ENCODE measurements at regions not wholly inside any gene's neighbourhood (a gene's known extent, or its start where the extent isn't known, plus 50 kb on each side); places are given as distances from the start of the nearest gene placed in this dataset.

DNA sequence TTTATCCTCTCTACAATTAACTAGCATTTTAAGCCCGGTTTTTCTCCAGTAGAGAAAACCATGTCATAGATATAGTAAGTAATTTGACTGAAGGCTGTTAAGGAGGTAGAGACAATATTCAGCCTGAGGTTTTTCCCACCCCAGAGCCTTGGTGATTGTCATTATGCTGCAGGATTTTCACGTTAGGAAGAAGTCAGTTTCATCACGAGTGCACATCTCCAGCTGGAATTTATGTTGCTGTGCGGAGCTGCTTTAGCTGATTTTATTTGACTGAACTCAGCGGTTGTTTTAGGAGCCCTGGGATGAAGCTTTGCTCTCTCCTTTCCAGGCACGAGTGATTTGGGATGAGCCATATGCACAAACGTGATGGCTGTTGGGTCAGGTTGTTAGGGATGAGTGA, 271.3 kb upstream of the RGMA start:
- no peaks in the 10 kb centered on the region for H3K36me3 ChIP-seq (ENCODE audit: low read depth)
- DNase-seq (ENCODE audit: low spot score), result no peak
- peaks cover 13% of the 10 kb centered on the region for H3K27me3 ChIP-seq (ENCODE audit: insufficient read depth, poor library complexity, severe bottlenecking)
- H3K4me3 ChIP-seq (ENCODE audit: severe bottlenecking), result no peak overlapping the region
- ATAC-seq (ENCODE audit: low read depth), result no peak
- H3K27ac ChIP-seq (ENCODE audit: poor library complexity, severe bottlenecking), result no peak overlapping the region
- H3K9me3 ChIP-seq (ENCODE audit: severe bottlenecking), result no peaks in the 10 kb centered on the region
- TF ChIP-seq, protein P1, sequence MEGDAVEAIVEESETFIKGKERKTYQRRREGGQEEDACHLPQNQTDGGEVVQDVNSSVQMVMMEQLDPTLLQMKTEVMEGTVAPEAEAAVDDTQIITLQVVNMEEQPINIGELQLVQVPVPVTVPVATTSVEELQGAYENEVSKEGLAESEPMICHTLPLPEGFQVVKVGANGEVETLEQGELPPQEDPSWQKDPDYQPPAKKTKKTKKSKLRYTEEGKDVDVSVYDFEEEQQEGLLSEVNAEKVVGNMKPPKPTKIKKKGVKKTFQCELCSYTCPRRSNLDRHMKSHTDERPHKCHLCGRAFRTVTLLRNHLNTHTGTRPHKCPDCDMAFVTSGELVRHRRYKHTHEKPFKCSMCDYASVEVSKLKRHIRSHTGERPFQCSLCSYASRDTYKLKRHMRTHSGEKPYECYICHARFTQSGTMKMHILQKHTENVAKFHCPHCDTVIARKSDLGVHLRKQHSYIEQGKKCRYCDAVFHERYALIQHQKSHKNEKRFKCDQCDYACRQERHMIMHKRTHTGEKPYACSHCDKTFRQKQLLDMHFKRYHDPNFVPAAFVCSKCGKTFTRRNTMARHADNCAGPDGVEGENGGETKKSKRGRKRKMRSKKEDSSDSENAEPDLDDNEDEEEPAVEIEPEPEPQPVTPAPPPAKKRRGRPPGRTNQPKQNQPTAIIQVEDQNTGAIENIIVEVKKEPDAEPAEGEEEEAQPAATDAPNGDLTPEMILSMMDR (IDR thresholded peaks at IDR 0.05; ENCODE audit: poor library complexity, severe bottlenecking), result no peak
- H3K4me1 ChIP-seq (ENCODE audit: insufficient read depth, poor library complexity, severe bottlenecking), result no peaks in the 10 kb centered on the region

DNA sequence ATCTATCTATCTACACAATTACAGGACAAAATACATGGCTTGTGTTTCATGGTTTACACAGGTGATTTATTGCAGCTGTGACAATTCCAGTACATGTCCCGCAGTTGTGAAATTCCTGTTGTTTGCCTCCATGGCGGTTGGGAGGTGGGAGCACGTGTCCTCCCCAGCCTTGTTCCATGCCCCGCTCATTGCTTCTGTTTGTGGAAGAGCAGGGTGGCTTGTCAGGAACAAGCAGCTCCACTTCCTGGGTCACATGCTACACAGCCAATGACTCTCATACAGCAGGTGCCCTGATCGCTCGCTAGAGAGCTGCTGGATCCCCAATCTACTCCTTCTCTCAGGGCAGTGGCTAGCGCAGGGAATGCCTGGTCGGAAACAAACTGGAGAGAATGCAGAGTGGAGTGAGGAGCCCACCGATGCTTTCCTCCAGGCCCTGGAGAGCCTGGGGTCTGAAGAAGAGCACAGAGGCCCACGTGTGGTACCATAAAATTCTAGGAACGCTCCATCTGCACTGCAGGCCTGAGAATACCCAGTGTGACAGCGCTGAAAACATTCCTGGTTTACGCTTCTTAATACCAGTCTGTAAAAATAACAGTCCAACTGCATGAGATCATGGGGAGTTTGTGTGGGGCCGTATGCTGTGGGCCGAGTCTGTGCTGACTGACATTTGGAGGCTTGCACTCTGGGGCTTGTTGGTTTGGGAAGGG, 270.6 kb upstream of the RGMA start:
- Histone ChIP-seq H3K27ac (ENCODE audit: poor library complexity, severe bottlenecking) (no peak overlapping the region), H3K36me3 (ENCODE audit: low read depth) (no peaks in the 10 kb centered on the region), H3K4me1 (ENCODE audit: insufficient read depth, poor library complexity, severe bottlenecking) (no peaks in the 10 kb centered on the region), H3K9me3 (ENCODE audit: severe bottlenecking) (no peaks in the 10 kb centered on the region), H3K4me3 (ENCODE audit: severe bottlenecking) (no peak overlapping the region), H3K27me3 (ENCODE audit: insufficient read depth, poor library complexity, severe bottlenecking) (peaks cover 13% of the 10 kb centered on the region)
- TF ChIP-seq, protein P1 (IDR thresholded peaks at IDR 0.05; ENCODE audit: poor library complexity, severe bottlenecking), result no peak
- ATAC-seq (ENCODE audit: low read depth) (no peak), DNase-seq (ENCODE audit: low spot score) (no peak)

DNA sequence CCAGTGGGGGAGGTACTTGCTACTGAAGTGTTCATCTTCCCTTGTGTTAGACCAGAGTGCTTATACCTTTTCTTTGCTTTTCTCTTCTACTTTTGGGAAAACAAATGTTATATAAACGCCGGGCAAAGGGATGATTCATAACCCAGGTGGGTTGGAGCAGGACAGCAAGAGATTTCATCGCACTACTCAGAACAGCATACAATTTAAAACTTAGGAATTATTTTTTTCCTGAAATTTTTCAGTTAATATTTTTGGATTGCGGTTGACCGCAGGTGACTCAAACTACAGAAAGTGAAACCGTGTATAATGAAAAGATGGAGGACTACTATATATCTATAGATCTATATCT, 270.0 kb upstream of the RGMA start:
- Histone ChIP-seq H3K36me3 (ENCODE audit: low read depth) (no peaks in the 10 kb centered on the region), H3K27me3 (ENCODE audit: insufficient read depth, poor library complexity, severe bottlenecking) (peaks cover 13% of the 10 kb centered on the region), H3K4me3 (ENCODE audit: severe bottlenecking) (no peak overlapping the region), H3K27ac (ENCODE audit: poor library complexity, severe bottlenecking) (no peak overlapping the region), H3K9me3 (ENCODE audit: severe bottlenecking) (no peaks in the 10 kb centered on the region), H3K4me1 (ENCODE audit: insufficient read depth, poor library complexity, severe bottlenecking) (no peaks in the 10 kb centered on the region)
- ATAC-seq (ENCODE audit: low read depth) (peak; percentile 55), DNase-seq (ENCODE audit: low spot score) (no peak)
- TF ChIP-seq, protein P1 (IDR thresholded peaks at IDR 0.05; ENCODE audit: poor library complexity, severe bottlenecking), result no peak

DNA sequence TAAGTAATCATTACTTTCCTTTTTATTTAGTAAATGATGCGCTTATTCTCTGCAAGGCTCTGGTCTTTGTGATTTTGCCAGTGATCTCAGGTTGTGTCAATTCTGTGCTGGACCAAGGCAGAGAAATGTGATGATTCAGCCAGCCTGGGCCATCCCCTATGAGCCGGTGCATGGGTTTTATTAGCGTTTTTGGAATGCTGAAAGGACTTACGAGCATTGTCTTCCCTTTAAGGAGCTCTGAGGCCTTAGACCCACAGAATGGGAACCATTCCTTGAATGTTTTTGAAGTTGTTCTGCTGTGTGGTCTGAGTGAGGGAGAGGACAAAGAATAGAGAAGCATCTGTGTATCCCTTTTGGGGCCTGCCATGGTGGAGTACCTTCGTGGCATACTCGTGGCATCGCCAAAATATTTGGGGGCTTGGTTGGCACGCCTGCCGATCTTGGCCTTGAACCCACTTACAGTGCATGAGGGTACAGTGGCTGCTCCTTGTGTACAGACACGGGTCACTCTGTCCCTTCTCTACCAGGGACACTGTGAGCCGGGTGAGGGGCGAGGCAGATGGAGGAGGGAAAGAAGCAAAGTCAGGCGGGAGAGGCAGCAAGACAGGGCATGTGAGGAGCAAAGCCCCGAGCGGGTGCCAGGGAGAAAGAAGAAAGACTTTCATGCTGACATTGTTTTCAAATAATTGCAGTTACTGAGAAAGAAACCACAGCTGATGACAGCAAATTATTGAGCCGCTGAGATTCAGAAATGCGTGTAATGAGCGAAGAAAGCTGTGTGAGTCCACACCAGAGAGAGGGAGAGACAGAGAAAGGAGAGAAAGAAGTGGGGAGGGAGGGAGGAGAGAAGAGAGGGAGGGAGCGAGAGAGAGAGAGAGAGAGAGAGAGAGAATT, 269.4 kb upstream of the RGMA start:
- Histone ChIP-seq H3K27ac (ENCODE audit: poor library complexity, severe bottlenecking) (no peak overlapping the region), H3K27me3 (ENCODE audit: insufficient read depth, poor library complexity, severe bottlenecking) (peaks cover 13% of the 10 kb centered on the region), H3K36me3 (ENCODE audit: low read depth) (no peaks in the 10 kb centered on the region), H3K4me1 (ENCODE audit: insufficient read depth, poor library complexity, severe bottlenecking) (no peaks in the 10 kb centered on the region), H3K4me3 (ENCODE audit: severe bottlenecking) (no peak overlapping the region), H3K9me3 (ENCODE audit: severe bottlenecking) (no peaks in the 10 kb centered on the region)
- TF ChIP-seq, protein P1 (IDR thresholded peaks at IDR 0.05; ENCODE audit: poor library complexity, severe bottlenecking), result no peak
- DNase-seq (ENCODE audit: low spot score), result no peak
- peak; percentile 20; the same call in 1 of the 3 replicates for ATAC-seq (ENCODE audit: low read depth)

Data from RWPE2 (cell line).